Panc1 (cell line): ENCODE measurements at regions not wholly inside any gene's neighbourhood (a gene's known extent, or its start where the extent isn't known, plus 50 kb on each side); places are given as distances from the start of the nearest gene placed in this dataset.

Source experiments
- POLR2AphosphoS5 ChIP-seq: IDR thresholded peaks from 2 replicates; pipeline ENCODE4 v1.6.1; 2012; ENCODE audit warnings: mild to moderate bottlenecking, low read depth, low read length, moderate library complexity
- TCF7L2 ChIP-seq: IDR thresholded peaks from 2 replicates; pipeline ENCODE4 v1.6.1; 2011; ENCODE audit warnings: mild to moderate bottlenecking, low read depth, low read length, inconsistent platforms
- TF ChIP-seq, protein P1 (sequence below): fragments of 450-650 bp; IDR thresholded peaks from 2 replicates; pipeline ENCODE4 v1.5.1; 2017; ENCODE audit warnings: mild to moderate bottlenecking

DNA sequence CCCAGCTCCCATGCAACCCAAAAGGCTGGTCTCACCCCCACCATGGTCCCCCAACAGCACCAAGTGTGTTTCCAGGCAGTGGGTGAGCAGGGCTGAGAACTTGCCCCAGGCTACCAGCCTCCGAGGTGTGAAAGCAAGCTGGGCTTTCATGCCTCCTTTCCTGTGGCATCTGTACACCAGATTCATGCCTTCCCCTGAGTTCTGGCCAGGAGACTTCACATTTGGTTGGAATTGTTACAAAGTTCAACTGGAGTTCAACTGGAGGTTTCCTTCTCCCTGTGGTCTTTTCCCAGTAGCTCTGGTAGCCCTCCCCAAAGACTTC lies 77.6 kb upstream of the RAB40AL start:
- TF ChIP-seq, protein P1, sequence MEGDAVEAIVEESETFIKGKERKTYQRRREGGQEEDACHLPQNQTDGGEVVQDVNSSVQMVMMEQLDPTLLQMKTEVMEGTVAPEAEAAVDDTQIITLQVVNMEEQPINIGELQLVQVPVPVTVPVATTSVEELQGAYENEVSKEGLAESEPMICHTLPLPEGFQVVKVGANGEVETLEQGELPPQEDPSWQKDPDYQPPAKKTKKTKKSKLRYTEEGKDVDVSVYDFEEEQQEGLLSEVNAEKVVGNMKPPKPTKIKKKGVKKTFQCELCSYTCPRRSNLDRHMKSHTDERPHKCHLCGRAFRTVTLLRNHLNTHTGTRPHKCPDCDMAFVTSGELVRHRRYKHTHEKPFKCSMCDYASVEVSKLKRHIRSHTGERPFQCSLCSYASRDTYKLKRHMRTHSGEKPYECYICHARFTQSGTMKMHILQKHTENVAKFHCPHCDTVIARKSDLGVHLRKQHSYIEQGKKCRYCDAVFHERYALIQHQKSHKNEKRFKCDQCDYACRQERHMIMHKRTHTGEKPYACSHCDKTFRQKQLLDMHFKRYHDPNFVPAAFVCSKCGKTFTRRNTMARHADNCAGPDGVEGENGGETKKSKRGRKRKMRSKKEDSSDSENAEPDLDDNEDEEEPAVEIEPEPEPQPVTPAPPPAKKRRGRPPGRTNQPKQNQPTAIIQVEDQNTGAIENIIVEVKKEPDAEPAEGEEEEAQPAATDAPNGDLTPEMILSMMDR, result no peak
- no peak for TF ChIP-seq POLR2AphosphoS5
- TF ChIP-seq TCF7L2, result no peak
